ENCODE measurements at regions not wholly inside any gene's neighbourhood (a gene's known extent, or its start where the extent isn't known, plus 50 kb on each side); places are given as distances from the start of the nearest gene placed in this dataset.

DNA sequence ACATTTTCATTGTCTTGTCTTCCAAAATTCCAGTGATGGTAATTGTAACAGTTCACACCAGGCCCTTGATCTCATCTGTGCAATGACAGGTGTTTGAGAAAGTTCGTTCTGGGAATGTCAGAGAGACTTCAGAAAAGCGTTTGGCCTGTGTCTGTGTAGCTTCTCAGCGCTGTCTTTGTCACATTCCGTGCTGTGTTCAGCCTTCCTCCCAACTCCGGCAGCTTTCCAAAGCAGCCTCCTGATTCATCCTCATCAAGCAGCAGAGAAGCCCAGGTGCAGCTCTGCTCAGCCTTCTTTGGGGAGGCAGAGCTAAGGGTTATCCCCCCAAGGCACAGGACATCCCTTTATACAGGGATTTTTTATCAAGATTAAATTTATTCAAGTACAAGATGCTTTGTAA is 494.0 kb upstream of the SUCLG2 start:
- DNase-seq: no peak

DNA sequence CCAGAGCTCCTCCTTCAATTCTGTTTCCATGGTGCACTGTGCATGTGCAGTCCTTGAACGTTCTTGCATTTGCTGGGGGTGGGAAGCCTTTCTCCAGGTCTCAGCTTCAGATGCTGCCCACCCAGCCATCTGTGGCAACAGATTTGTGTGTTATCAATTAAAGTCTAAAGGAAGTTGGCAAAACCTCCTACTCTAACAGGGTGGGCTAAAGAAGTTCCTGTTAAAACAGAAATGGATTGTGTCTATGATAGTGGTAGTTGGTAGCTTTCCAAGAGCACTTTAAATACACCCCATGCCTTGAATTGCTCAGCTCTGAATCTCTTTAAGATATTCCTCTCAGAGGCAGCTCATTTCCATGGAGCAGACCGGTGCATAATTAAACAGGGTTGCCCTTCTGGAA is 488.0 kb upstream of the SUCLG2 start:
- DNase-seq: no peak

DNA sequence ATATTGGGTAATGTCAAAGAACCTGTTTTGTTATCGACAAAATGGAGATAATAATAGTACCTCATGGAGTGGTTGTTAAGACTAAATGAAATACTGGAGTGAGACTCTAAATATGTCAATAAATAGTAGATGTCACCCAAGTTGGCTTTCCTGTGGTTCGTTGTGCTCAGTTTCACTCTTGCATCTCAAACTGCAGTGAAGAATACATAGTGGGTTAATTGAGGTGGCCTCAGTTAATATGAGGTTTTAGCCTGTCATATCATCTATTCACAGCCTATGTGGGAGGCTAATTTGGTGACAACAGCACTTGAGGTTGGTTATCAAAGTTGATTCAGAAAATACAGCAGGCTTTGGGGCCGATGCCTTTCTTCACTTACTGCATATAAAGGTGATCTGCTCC is 485.5 kb upstream of the SUCLG2 start:
- no peak for DNase-seq

DNA sequence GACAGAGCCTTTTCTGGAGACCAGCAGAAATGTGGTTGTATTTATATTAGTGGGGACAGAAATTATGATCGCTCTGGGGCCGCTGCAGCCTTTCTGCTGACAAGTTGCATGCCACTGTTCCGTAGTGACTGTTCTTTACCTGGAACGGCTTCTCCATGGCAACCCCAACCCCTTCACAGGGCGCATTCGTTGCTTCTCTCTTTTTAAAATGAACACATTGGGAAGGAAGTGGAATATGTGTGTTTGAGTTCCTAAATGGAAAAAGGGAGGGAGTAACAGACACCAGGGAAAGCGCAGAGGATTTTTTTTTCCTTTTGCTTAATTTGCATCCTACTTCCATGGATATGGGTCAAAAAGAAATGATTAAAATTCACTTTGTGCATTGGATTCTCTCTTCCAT is 482.0 kb upstream of the SUCLG2 start:
- DNase-seq: no peak

DNA sequence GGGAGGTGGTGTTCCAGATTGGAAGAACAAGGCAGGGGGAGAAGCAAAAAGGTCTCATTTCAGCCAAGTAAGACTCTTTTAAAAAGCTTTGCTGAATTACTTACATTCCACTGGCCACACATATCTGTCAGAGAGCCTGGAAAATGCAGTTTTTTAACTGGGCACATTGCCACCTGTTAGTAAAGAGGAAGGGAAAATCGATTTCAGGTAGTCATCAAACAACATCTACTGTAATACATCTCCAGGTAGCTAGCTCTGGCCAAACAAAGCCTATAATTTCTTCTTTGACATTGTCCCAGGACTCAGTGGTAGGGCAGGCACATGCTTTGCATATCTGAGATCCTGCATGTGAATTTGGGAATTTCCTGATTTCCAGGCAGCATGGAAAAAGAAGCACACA is 480.7 kb upstream of the SUCLG2 start:
- no peak for DNase-seq

DNA sequence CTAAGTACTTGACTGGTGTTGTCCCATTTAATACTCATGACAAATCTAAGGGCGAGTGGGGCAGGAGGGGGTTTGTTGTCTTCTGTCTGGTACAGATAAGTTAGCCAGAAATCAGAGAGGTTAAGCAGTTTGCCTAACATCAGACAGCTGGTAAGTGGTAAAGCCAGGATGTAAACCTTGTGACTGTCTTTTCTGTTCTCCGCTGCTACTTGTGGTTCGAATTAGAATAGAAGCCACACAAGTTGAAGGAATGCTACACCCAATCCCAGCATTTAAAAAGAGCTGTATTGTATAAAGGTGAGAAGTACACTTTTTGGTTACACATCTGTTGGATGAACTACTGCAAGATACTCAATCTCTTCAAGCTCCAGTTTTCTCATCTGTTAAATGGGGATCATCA is 474.7 kb upstream of the SUCLG2 start:
- no peak for DNase-seq

DNA sequence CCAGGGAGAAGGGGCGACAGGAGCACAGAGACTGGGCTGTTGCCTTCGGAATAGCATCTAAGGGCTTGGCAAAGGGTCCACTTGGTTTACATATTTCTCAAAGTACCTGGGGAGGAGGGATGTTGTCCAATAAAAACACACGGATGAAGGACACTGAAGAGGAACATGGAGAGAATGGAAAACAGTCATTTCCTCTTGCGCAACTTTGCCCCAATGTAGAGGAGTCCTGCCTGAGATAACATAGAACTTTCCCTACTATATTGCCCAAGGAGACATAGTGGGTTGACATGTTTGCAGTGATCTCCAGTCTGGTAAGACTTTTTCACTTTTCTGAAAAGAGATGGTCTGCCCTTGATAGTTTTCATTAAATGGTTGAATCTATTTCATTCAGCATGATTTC is 468.8 kb upstream of the SUCLG2 start:
- DNase-seq: no peak

DNA sequence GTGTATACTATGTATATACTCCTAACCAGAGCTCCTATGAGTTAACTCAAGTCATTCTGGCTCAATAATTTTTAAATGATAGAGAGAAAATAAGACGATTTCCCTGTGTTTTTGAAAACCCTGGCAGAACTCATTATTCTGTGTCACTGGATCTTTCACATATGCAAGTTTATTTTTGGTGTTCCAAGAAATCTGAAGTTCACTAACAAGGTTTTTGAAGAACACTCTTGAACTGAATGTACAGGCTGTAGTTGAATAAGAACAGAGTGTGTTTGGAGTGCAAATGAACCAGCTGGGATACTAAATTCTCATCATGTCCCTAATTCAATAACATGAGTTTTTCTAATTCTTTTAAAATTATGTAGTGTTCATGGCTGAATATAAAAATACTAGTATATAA is 466.9 kb upstream of the SUCLG2 start:
- DNase-seq: no peak

DNA sequence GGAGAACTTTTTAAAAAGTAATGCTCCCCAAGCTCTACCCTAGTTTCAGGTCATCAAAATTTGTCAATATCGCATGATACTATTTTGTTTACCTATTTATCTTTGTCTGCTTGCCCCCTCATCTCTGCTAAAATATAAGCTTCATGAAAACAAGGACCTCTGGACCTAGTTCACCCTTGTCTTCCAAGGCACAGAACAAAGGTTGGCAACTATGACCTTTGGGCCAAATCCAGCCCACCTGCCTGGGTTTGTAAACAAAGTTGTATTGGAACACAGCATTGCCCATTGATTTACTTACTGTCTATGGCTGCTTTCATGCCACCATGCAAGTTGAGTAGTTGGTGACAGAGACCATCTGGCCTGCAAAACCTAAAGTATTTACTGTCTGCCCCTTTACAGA is 462.2 kb upstream of the SUCLG2 start:
- DNase-seq: no peak

DNA sequence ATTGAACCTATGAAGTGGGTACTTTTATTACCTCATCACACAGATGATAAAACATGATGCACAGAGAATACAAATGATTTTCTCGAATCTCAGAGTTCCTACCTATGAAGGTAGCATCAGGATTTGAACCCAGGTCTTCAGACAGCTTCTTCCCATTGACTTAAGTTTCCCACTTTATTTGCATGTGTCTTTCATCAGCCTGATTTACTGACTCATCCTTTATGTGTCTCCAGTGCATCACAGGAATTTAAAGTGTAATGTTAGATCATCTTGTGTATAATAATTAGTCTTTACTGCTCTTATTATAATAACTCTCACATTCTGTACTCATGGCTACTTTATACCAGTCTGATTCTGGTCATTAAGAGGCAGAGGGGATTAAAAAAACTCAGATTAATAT is 449.4 kb upstream of the SUCLG2 start:
- DNase-seq: no peak

DNA sequence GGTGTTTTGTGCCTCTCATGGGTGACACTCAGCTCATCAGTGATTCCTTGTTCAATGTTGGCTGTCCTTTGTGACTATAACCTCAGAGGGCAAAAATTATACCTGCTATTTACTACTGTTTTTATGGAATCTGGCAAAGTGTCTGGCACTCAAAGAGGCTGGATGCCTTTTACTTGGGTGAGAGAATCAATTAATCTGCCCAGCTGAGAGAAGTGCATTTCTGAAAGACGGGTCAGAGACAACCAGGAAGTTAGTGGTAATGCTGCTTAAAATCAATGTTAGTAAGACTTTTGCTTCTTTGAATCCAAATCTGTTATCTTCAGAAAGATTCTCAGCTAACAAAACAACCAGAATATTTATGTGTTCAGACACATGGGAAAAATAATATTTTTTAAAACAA is 436.2 kb upstream of the SUCLG2 start:
- DNase-seq: no peak

DNA sequence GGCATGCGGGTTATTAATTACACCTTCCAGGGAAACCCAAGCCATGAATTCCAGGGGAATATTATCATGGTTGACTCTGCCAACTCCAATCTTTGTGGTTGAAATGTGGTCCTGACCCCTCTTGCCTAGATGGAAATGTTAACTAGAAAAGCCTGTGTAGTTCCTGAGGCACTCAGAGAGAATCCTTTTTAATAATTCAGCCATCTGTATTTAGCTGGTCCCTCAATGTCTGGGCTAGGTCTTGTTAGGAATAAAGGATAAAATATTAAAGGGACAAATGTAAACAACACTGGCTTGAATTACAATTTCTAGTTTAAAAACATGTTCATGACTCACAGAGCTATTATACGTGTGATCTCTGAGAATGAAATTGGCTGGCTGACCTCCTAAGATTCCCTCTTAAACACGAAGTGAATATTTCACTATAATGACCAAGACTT is 435.2 kb upstream of the SUCLG2 start:
- no peak for DNase-seq

DNA sequence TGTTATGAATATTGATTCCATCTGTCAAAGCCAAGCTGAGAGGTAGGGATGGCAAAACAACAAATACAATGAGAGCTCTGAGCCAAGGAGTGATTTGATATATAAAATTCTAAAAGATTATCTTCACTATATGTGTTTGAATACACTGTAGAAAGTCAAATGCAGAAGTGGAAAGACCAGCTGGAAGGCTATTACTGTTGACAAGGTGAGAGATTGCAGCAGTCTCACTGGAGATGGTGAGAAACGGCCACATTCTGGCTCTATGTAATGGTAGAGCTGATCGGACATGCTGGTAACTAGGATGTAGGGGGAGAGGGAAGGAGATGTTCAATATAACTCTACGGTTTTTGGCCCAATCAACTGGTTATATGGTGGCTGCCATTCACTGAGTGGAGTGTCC is 434.2 kb upstream of the SUCLG2 start:
- DNase-seq: no peak

DNA sequence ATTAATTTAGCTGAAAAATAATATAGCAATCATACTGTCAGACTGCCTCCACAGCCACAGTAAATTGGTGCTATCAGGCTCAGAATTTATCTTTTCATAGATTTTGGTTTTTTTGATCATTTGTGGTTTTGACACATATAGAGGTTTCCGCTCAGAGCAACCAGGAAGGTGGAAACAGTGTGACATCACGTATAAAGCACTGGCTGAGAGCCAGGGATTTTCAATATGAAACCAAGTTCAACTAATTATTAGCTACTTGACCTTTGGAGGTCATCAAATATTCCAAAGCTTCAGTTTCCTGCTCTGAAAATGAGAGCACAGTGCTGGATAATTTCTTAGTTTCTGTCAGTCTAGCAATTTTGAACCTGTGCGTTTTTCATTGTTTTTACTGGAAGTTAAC is 433.8 kb upstream of the SUCLG2 start:
- DNase-seq: peak; percentile 5

DNA sequence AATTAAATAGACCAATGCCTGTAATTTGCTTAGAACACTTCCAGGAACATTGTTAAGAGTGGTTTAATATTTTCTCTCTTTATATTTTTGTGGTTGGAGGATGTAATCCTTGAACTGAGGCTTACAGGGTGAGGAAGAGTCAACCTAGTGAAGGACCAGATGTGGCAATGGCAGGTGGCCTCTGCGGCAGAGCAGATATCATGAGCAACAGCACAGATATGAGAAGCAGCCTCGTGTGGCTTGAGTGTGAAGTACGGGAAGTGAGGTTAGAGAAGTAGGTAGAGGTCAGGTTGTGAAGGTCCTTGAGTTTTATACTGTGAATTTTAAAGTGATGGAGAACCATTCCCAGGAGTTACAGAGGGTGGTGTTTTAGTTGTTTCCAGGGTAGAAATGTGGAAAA is 417.6 kb upstream of the SUCLG2 start:
- no peak for DNase-seq

DNA sequence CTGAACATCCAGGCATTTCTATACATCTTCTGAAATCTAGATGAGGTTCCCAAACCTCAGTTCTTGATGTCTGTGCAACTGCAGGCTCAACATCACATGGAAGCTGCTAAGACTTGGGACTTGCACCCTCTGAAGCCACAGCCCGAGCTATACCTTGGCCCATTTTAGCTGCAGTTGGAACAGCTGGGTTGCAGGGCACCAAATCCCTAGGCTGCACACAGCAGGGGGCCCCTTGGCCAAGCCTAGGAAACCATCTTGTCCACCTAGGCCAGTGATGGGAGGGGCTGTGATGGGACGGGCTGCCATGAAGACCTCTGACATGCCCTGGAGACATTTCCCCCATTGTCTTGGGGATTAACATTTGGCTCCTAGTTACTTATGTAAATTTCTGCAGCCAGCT is 415.8 kb upstream of the SUCLG2 start:
- no peak for DNase-seq

DNA sequence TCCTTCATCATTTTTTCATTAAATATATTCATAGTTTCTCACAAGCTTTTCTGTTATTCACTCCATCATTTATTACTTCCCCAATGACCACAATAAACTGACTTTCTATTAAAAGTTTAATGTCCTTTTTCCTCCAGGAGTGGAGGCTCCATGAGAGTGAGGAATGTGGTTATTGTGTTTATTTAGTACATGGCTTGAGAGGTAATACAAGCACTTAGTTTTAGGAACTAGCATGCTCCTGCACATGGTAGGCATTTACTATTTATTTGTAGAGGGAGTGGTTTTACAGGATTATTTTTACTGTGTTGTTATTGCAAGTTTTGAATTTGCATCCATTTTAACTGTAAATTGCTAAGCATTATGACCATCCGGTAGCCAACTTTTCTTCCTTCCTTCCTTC is 412.9 kb upstream of the SUCLG2 start:
- no peak for DNase-seq

DNA sequence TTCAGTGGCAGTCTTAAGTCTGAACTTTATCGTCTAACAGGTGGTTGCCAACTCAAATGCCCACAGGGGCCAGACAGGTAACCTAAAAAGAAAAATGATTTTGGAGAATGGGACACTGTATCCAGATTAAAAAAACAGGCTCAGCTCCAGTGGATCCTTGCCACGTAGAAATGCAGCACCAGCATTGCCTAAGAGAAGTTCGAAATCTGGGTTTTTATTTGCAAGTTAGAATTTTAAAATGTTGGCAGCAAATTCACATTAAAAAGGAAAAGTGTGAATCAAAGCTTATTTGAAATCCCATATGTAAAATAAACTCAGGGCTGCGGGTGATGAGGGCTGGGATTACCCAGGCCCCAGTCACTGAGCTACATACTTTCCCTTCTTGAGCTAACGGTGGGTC is 408.5 kb upstream of the SUCLG2 start:
- no peak for DNase-seq

DNA sequence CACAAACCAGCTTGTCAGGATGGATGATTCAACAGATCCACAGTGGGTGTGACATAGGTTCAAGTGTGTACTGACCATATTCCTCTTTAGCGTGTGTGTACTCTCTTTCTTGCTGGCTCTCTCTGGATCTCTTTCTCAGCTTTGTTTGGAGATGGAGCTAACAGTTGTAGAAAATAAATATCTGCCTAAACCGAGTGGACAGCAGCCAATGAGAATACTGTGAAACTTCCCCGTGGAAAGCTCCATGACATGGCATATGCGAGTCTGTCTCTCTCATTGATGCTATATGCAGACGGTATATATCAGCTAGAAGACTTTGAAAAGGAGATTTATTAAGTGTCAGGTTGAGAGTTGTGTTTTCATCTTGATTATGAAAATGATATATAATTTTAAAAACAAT is 406.5 kb upstream of the SUCLG2 start:
- no peak for DNase-seq

DNA sequence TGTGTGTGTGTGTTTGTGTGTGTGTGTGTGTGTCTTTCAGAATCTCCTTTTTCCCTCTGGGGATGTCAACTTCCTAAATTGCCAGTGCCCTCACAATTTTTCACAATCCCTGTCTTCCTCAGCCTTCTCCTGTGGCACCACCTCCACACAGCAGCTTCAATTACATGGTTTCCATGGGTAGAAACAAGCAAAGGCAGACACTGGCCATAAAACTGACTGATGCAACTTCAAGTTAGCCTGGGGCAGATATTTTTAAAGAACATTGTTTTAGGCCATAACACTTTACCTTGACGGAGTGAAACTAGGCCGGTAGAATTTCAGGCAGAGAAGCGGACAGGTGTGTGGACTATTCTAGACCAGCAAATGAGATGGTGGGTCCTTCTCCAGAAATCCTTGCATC is 405.8 kb upstream of the SUCLG2 start:
- no peak for DNase-seq

DNA sequence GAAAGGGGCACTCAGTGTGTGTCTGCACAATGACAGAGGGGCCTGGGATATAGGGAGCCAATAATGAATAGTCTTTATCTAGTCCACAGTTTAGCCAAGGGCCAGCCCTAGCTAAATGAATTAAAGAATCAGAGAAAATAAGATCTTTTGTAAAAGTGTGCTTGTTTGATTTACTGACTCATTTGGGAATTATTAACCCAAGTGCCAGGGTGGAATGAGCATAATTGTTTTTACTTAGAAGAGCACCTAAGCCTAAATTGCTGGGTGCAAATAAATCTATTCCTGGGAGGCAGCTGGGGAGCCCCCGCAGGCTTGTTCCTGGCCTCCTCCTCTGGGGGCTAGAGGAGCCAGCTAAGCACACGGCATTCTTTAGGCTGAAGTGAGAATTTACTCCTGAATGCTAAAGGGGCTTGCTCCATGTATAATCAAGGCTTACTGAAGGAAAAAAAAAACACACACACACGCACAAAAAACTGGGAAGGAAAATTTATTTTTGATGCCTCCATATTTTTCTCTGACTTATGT is 405.3 kb upstream of the SUCLG2 start:
- DNase-seq: no peak

DNA sequence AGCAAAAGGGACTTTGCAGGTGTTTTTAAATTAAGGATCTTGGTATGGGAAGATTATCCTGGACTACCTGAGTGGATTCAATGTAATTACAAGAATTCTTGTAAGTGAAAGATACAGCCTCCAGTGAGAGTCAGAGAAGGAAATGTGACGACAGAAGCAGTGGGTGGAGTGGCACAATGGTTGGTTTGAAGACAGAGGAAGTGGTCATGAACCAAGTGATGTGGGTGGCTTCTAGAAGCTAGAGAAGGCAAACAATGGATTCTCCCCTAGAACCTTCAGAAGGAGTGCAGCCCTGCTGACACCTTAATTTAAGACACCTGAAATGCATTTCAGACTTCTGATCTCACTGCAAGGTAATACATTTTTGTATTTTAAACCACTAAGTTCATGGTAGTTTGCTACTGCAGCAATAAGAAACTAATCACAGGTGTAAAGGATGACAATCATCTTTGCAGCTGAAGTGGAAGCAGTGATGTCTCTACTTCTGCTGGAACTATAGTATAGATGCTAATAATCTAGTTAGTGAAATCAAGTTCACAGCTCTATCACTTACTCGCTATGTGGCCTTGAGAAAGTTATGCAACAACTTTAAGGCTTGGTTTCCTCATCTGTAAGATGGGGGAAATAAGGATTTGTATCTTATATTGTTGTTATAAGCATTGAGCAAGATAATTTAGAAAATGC is 403.4 kb upstream of the SUCLG2 start:
- peak; percentile 18 for DNase-seq

DNA sequence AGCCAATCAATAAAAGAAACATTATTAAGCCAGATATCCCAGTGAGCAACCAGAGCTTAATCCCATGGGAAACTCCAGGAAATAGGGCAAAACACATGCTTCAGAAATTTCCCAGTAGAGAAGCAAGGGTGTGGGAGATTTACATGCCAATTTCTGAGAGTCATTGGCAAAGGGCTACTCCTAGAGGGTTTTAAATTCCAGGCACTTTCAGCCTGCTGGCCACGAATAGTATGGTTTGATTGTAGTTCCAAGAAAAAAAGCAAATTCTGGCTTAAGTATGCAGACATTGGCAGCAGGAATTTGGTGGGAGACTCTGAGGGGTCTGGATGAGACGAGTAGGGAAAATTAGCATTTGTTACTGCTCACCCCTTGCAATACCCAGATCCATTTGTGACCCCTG is 402.1 kb upstream of the SUCLG2 start:
- no peak for DNase-seq

DNA sequence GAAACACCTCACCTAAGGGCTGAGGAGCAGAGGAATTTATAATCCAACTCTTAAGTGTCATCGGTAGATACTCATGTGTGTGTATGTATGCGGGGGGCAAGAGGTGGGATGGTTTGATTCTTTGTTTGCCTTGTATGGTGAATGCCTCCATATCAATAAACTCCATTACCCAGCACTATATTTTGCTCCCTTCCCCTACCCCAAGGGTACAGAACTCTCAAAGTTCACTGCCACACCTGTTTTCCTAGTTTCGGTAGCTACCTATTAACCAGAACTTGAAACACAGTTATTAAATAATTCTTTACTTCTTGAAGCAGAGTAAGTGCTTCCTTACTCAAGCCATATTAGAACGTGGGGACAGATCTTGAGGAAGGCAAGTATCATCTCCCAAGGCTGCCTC is 400.8 kb upstream of the SUCLG2 start:
- no peak for DNase-seq

DNA sequence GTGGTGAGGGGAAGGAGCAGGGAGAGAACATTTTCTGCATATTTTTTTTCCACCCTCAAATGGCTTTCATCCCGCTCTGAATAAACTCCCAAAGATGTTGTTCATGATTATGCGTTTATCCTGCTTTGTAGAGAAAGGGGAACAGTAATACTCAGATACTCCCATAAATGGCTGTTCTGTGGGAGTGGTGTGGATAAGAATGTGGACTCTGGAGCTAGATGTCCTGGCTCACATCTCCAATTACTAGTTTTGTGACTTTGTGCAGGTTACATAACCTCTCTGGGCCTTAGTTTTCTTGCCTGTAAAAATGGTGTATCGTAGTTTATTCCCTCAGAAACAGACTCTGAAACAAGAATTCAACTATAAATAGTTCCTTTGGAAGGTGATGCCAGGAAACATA is 395.4 kb upstream of the SUCLG2 start:
- DNase-seq: no peak

DNA sequence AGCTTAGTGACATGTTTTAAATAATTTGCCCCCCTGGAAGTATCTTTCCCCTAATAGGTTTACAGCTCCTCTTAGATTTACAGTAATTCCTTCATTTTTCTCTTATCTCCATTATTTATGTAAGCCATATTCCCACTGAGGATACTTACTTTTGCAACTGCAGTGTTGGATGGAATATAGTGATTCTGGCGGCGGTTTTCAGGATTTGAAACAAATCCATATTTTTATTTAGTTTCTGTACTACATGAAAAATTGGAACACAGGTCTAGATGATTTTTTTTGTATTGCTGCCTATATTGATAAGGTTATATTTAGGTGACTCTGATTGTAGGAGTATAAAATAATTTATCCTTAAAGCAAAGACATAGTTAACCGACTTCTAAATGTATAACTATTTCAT is 391.6 kb upstream of the SUCLG2 start:
- no peak for DNase-seq
